SJCRH30 (cell line): ENCODE measurements at regions not wholly inside any gene's neighbourhood (a gene's known extent, or its start where the extent isn't known, plus 50 kb on each side); places are given as distances from the start of the nearest gene placed in this dataset.
"Not testable (repeated sequence)": the region's sequence is repeated elsewhere in the genome, so short reads cannot be mapped to it uniquely, and the experiment has no call there.

Source experiments
- DNase-seq, 2 experiments: peaks; one replicate each; pipeline ENCODE4 v3.0.0-alpha.2; 2015 to 2020
- H3K27ac ChIP-seq: fragments of 250-450 bp; sonication (Bioruptor Pico); 2 replicates; pipeline ENCODE4 v1.5.1; 2020; ENCODE audit warnings: mild to moderate bottlenecking, moderate library complexity
- H3K27me3 ChIP-seq: fragments of 250-450 bp; sonication (Bioruptor Pico); 2 replicates; pipeline ENCODE4 v1.5.1; 2020; ENCODE audit warnings: mild to moderate bottlenecking, moderate library complexity
- H3K36me3 ChIP-seq: fragments of 250-450 bp; sonication (Bioruptor Pico); 2 replicates; pipeline ENCODE4 v1.5.1; 2020; ENCODE audit warnings: mild to moderate bottlenecking, moderate library complexity
- H3K4me1 ChIP-seq: fragments of 250-450 bp; sonication (Bioruptor Pico); 2 replicates; pipeline ENCODE4 v1.5.1; 2020; ENCODE audit warnings: mild to moderate bottlenecking, moderate library complexity
- H3K4me3 ChIP-seq: fragments of 250-450 bp; sonication (Bioruptor Pico); 2 replicates; pipeline ENCODE4 v1.5.1; 2020; ENCODE audit warnings: mild to moderate bottlenecking, moderate library complexity
- H3K9me3 ChIP-seq: fragments of 250-450 bp; sonication (Bioruptor Pico); replicated peaks from 2 replicates; pipeline ENCODE4 v1.5.1; 2020; ENCODE audit warnings: mild to moderate bottlenecking, moderate library complexity

GRCh38 chr7:32679192-32679591, 183.9 kb downstream of the AVL9 start:
- Histone ChIP-seq H3K27ac (no peak overlapping the region), H3K4me3 (no peak overlapping the region), H3K27me3 (no peaks in the 10 kb centered on the region), H3K9me3 (no peaks in the 10 kb centered on the region), H3K4me1 (no peaks in the 10 kb centered on the region), H3K36me3 (no peaks in the 10 kb centered on the region)
- DNase-seq = no peak

DNA sequence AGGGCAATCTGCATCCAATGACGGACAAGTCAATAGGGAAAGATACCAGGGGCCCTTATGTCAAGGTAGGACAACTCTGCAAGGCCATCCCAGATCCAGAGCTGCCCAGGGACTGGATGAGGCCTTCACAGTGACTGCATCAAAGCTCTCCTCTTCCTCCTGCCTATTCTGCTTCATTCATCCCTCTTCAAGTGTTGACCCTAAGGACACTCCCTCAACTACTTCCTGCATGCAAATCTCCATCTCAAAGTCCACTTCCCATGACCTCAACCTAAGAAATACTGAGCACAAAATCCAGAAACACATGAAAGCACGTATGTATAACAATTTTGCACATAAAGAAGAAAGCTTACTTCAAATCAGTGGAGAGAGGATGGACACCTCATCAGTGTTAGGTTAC, 182.3 kb downstream of the AVL9 start:
- H3K27ac ChIP-seq = no peak overlapping the region
- no peaks in the 10 kb centered on the region for H3K36me3 ChIP-seq
- H3K4me1 ChIP-seq = no peaks in the 10 kb centered on the region
- no peak overlapping the region for H3K4me3 ChIP-seq
- DNase-seq = no peak
- H3K27me3 ChIP-seq = no peaks in the 10 kb centered on the region
- H3K9me3 ChIP-seq = no peaks in the 10 kb centered on the region

DNA sequence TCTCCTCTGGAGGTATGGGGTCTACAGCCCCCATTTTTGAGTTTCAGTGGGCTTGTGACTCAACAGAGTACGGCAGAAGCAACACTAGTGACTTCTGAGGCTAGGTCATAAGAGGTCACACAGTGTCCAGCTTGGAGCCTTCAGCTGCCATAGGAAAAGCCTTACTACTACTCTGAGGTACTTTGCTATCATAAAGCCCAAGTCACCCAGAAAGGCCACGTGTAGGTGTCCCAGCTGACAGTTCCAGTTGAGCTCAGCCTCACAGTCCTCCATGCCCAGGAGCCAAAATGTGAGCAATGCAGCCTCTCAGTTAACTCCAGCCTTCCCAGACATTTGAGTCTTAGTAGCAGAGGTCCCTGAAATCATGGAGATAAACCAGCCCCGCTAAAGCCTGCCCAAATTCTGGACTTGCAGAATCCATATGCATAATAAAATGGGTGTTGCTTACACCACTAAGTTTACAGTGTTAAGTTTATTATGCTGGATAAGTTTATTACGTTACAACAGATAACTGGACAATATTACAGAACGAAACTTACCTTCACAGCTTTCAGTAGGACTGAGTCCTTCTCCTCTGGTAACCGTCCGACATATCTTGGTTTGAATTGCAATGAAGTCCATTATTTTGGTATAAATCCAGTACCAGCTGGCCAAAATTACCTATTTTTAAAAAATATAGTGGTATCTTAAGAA, 181.1 kb downstream of the AVL9 start:
- no peak for DNase-seq
- Histone ChIP-seq H3K4me3 (no peak overlapping the region), H3K27ac (no peak overlapping the region), H3K27me3 (no peaks in the 10 kb centered on the region), H3K36me3 (no peaks in the 10 kb centered on the region), H3K9me3 (no peaks in the 10 kb centered on the region), H3K4me1 (no peaks in the 10 kb centered on the region)

DNA sequence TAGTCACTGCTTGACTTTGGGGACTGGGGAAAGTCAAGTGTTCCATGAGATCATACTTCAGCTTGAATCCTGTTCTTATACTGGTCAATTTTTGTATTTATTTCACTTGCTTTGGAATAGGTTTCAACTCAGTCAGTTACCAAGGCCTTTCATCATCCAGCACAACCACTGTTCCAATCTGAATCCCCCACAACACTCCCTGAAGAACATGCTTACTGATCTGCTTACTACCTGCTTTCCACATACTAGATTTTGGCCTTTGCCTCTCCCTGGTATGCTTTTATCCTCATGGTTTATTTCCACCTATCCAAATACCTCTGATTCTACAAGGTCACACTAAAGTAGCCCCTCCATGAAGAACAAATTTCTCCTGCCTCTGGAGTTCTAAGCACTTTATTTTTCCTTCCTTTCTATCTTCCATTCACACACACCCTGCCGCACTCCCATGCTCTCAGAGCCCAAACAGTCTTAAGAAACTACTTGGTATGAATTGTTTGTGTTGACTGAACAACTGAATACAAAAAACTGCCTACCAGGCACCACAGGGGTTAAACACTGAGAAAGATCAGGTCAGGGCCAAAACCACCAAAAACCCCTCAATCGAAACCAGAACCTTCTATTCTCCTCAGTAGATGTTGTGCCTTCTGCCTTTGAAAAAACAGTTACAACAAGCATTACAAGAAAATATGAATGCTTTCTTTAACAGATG, 178.1 kb downstream of the AVL9 start:
- no peaks in the 10 kb centered on the region for H3K27me3 ChIP-seq
- no peaks in the 10 kb centered on the region; the same call in 1 of the 2 replicates for H3K9me3 ChIP-seq
- no peak for DNase-seq
- no peak overlapping the region for H3K27ac ChIP-seq
- H3K4me3 ChIP-seq = no peak overlapping the region
- H3K4me1 ChIP-seq = peaks cover 10% of the 10 kb centered on the region
- H3K36me3 ChIP-seq = peaks cover 2% of the 10 kb centered on the region

DNA sequence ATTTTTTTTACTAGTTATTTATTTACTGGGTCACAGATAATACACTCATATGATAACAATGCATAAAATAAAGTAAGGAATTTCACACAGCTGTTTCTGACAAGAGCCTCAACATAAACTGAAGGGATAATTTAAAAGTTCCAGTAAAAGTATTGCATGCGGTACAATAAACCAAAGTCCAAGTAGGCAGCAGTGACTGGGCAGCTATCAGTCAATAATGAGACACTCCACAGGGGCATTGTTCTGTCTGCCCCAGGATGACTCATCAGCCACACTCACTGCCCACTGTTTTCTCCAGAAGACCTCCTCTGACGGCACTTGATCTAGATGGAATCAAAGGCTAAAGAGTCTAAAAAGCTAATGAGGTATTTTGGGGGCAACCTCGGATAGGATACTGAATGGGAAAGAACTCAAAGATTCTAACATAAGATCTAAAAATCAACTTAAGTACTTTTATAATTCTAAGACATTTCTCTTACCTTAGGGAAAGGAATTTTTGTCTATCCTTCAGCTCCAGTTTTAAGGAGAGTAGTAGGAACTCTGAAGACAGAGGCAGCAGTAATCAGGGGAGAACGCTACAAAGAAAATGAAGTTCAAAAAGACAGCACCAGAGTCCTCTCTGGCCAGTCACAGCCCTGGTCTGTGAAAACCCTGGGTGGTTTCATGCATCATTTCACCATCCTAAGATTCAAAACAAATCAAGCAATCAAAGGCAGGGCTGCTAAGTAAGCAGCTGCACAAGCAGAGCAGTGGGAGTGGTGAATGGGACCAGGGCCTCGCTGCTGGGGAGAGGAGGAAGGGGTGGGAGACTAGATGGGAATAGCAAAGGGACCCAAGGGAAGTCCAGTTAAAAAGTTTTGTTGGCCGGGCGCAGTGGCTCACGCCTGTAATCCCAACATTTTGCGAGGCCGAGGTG, 175.1 kb downstream of the AVL9 start:
- Histone ChIP-seq H3K4me1 (peaks cover 10% of the 10 kb centered on the region), H3K4me3 (no peak overlapping the region), H3K27me3 (no peaks in the 10 kb centered on the region), H3K36me3 (peaks cover 4% of the 10 kb centered on the region), H3K27ac (peak overlapping the region; percentile 39), H3K9me3 (no peaks in the 10 kb centered on the region; the same call in 1 of the 2 replicates)
- peak; percentile 50 for DNase-seq

GRCh38 chr7:32669173-32669870, 174.0 kb downstream of the AVL9 start:
- not testable (repeated sequence) for H3K4me3 ChIP-seq, H3K9me3 ChIP-seq, H3K27me3 ChIP-seq, H3K36me3 ChIP-seq
- peaks cover 10% of the 10 kb centered on the region for H3K4me1 ChIP-seq
- H3K27ac ChIP-seq = peak overlapping the region; percentile 39
- DNase-seq = peak; percentile 11 to 20

- not testable (repeated sequence) for H3K4me3 ChIP-seq, H3K36me3 ChIP-seq, H3K27ac ChIP-seq, H3K9me3 ChIP-seq, H3K27me3 ChIP-seq, DNase-seq
- peaks cover 10% of the 10 kb centered on the region for H3K4me1 ChIP-seq
Observed at GRCh38 chr7:32668387-32669097, 173.3 kb downstream of the AVL9 start.

DNA sequence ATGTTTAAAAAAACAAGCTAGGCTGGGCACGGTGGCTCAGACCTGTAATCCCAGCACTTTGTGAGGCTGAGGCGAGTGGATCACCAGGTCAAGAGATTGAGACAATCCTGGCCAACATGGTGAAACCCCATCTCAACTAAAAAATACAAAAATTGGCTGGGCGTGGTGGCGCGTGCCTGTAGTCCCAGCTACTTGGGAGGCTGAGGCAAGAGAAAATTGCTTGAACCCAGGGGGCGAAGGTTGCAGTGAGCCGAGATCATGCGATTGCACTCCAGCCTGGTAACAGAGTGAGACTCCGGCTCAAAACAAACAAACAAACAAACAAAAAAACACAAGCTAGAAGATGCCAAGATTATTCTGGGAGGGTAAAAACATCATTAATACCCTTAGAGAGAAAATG, 172.3 kb downstream of the AVL9 start:
- H3K27ac ChIP-seq, H3K9me3 ChIP-seq, H3K27me3 ChIP-seq: not testable (repeated sequence)

GRCh38 chr7:32663805-32664211, 168.5 kb downstream of the AVL9 start:
- not testable (repeated sequence) for H3K36me3 ChIP-seq, H3K9me3 ChIP-seq, H3K4me3 ChIP-seq, DNase-seq, H3K27ac ChIP-seq, H3K27me3 ChIP-seq, H3K4me1 ChIP-seq

More for the DNA sequence above, 172.3 kb downstream of the AVL9 start:
- H3K4me3 ChIP-seq, H3K36me3 ChIP-seq, DNase-seq: not testable (repeated sequence)
- H3K4me1 ChIP-seq = peaks cover 10% of the 10 kb centered on the region

DNA sequence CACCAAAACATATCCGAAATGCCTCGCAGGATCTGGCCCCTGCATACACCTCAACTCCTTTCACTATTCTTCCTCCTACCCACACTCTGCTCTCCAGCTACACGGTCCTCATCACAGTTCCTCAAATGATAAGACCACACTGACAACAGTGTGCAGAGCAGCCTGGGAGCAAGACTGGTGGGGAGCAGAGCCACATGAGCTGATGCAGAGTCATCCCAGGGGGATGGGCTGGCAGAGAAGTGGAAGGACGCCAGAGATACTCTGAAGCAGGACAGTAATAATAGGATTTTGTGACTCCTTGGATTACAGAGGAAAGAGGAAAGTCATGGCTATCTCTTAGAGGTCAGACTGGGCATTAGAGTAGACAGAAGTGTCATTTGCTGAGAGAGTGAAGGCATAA, 167.2 kb downstream of the AVL9 start:
- not testable (repeated sequence) for H3K4me1 ChIP-seq, DNase-seq, H3K4me3 ChIP-seq, H3K27me3 ChIP-seq, H3K27ac ChIP-seq, H3K9me3 ChIP-seq, H3K36me3 ChIP-seq

DNA sequence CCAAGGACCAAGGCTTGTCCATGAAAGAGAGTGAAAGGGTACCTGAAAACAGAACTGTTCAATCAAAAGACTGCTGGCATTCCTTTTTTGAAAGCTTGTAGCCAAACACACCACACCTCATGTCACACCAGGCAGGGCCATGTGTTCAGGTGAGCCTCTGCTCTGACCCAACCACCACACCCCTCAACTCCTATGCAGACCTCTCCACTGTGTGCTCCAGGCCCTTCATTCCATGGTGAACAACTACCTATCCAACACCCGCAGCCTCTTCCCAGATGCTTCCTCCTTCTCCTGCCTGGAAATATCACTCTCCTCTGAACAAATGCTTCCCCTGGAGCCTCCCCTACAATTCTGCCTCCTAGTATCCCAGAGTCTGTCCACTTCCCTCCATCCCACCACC, 166.6 kb downstream of the AVL9 start:
- Histone ChIP-seq H3K9me3 (no peaks in the 10 kb centered on the region), H3K27me3 (no peaks in the 10 kb centered on the region)

GRCh38 chr7:32661501-32661900, 166.2 kb downstream of the AVL9 start:
- Histone ChIP-seq H3K27me3 (no peaks in the 10 kb centered on the region), H3K9me3 (no peaks in the 10 kb centered on the region), H3K4me1 (no peaks in the 10 kb centered on the region), H3K36me3 (no peaks in the 10 kb centered on the region), H3K4me3 (no peak overlapping the region), H3K27ac (no peak overlapping the region)
- DNase-seq = no peak

More for the DNA sequence above, 166.6 kb downstream of the AVL9 start:
- Histone ChIP-seq H3K27ac (no peak overlapping the region), H3K4me3 (no peak overlapping the region), H3K4me1 (no peaks in the 10 kb centered on the region), H3K36me3 (no peaks in the 10 kb centered on the region)
- DNase-seq = no peak

GRCh38 chr7:32660936-32661335, 165.6 kb downstream of the AVL9 start:
- H3K36me3 ChIP-seq = no peaks in the 10 kb centered on the region
- no peaks in the 10 kb centered on the region for H3K9me3 ChIP-seq
- H3K27ac ChIP-seq = no peak overlapping the region
- DNase-seq = no peak
- no peaks in the 10 kb centered on the region for H3K4me1 ChIP-seq
- H3K4me3 ChIP-seq = no peak overlapping the region
- no peaks in the 10 kb centered on the region for H3K27me3 ChIP-seq

- Histone ChIP-seq H3K27ac (no peak overlapping the region), H3K9me3 (no peaks in the 10 kb centered on the region), H3K4me3 (no peak overlapping the region), H3K36me3 (no peaks in the 10 kb centered on the region), H3K27me3 (no peaks in the 10 kb centered on the region), H3K4me1 (no peaks in the 10 kb centered on the region)
- no peak for DNase-seq
Observed at GRCh38 chr7:32659853-32660252, 164.6 kb downstream of the AVL9 start.
